ENCODE measurements at regions not wholly inside any gene's neighbourhood (a gene's known extent, or its start where the extent isn't known, plus 50 kb on each side); places are given as distances from the start of the nearest gene placed in this dataset.
"Not testable (repeated sequence)": the region's sequence is repeated elsewhere in the genome, so short reads cannot be mapped to it uniquely, and the experiment has no call there.

DNA sequence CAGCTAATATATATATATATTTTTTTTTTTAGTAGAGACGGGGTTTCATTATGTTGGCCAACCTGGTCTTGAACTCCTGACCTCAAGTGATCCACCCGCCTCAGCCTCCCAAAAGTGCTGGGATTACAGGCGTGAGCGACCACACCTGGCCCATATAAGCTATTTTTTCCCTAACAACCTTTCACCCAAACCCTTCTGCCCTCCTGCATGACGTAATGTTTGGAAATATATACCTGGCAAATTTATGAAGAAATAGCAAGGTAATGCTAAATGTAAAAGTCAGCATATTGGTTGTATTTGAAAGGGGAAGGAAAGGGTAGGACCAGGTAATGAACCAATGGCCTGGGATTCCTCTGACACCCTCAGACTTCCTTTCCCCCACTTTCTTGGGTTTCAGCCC lies 325.5 kb upstream of the ARID1B start:
- DNase-seq (ENCODE audit: low read depth, low spot score) = no peak

DNA sequence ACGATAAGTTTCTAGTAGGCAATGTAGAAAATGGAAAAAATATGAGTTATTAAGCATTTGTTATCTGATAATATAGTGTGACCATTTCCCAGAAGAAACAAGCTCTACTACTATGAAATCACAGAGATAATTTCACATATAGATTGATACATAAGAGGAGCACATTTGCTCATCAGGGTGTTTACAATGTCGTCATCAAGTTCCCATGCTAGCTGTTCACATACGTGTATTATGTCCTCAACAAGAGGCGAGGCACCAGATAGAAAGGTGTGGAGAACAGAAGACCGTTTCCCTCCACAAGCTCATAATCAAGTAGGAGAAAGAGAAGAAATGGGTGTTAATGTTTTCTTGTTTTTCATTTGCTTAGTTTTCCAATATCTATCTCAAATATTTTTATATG lies 326.1 kb upstream of the ARID1B start:
- no peak for DNase-seq (ENCODE audit: low read depth, low spot score)

GRCh38 chr6:156450421-156450820 lies 326.8 kb upstream of the ARID1B start:
- no peak for DNase-seq (ENCODE audit: low read depth, low spot score)

- DNase-seq (ENCODE audit: low read depth, low spot score) = no peak
Observed at GRCh38 chr6:156449569-156449968, 327.6 kb upstream of the ARID1B start.

DNA sequence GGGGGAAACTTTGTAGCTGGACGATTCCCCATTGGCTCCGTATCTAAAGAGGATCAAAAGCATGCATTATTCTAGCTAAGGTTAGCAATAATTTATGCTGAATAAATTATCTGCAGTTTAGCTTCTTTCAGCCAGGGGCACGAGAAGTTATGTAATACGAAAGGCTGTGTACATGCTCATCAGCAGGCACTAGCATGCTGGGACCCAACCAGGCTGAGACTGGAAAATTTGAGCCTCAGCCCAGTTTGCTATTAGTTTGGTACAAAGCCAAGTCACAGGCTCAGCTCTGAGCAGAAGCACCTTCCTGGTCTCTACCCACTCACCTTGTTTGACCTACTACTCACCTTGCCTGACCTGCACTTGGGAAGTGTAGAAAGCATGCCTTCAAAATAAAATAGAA lies 328.1 kb upstream of the ARID1B start:
- DNase-seq (ENCODE audit: low read depth, low spot score) = no peak

DNA sequence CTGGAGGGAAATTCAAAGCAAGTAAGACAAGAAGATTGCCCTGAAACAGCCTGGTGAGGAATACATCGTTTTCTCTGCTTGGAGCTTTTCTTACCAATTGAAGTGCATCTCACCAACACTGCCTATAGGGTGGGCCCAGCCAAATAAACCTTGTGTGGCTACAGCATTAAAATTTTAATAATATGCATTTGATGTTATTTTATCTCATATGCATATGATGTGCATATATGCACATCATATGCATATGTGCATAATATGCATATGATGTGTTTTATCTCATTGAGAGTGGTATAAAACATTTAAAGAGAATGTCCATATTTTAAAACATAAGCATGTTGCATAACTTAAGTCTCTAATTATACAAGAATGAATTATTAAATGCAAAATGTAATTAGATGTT lies 328.6 kb upstream of the ARID1B start:
- DNase-seq (ENCODE audit: low read depth, low spot score) = no peak

DNA sequence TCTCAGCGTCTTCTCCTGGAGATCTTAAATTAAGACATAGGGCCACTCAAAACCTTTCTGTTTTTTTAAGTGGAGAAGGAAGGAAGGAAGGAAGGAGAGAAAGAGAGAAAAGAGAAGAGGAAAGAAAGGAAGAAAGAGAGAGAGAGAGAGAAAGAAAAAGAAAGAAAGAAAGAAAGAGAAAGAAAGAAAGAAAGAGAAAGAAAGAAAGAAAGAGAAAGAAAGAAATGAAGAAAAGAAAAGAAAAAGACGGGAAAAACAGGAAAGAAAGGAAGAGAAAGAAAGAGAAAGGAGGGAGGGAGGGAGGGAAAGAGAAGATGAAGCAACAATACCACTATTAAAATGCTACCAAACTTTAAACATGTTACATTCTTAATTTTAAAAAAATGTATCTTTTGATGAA lies 336.5 kb upstream of the ARID1B start:
- no peak for DNase-seq (ENCODE audit: low read depth, low spot score)

DNA sequence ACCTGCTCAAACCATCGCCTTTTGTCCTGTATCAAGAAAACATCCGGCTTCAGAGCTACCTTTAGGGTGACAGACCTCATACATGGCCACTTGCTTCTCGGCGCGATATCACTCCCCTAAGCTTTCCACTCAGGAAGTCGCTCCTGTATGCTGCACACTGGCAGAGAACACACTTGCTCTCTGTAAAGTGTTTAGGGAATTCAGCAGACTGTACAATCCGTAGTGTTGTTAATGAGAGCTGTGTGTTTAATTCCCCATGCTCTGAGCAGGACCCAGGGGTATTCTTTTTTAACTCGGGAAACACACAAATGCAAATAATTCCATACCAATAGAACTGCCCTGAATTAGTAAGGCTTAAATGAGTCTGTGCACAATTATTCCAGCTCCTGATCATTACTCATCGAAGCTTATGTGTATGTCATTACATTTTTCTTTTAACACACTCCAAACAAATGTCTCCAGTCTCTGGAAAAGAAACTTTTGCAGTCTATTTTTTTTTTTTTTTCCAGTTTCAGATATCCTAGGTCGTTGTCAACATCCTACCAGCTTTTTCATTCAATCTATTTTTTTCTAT lies 338.7 kb upstream of the ARID1B start:
- no peak for DNase-seq (ENCODE audit: low read depth, low spot score)

DNA sequence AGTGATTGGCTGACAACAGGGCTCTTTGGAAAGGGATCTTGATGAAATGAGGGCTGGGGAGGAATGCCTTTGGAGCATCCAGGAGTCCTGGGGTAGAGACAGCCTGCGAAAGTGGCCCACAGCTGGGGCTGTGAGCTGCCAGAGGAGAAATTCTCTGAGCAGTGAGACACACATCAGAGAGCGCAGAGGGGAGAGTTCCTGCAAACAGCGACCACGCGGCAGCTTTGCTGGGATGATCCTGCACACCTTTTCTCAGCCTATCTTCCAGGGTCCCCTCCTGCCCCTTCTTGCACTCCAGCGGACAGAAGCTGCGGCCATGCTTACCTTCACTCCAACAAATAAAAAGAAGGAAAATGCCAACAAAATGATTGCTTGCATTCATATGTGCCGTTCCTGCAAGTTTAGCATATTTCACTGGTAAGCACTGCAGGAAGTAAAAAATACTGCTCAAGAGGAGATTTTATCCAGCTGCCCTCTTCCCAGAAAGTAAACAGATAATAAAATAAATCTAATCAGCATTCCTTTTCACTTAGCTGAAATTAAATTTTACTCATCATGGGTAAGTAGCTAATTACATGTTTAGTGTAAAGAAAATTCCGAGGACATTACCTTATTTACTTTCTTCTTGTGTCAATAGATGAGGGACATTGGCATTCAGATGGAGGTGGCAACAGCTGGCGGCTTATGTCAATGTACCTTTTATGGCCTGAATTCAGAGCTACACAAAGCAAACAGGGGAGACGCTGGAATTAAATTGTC lies 339.9 kb upstream of the ARID1B start:
- DNase-seq (ENCODE audit: low read depth, low spot score) = no peak

DNA sequence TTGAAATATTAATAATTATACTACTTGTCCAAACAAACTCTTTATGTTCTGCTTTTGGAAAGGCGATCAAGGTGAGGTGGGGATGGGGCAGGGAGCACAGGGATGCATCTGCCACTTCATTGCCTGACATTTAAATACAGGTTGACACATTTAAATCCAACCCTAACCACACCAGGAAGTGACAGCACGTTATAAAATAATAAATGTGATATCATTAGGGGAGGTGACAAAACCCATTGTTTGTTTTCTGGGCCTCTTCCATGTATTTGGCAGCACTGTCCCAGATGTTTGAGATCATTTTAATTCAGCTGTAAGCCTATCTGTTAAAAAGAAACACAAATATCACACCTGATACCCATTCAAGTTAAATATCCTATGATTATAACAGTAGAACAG lies 342.4 kb upstream of the ARID1B start:
- DNase-seq (ENCODE audit: low read depth, low spot score) = no peak

DNA sequence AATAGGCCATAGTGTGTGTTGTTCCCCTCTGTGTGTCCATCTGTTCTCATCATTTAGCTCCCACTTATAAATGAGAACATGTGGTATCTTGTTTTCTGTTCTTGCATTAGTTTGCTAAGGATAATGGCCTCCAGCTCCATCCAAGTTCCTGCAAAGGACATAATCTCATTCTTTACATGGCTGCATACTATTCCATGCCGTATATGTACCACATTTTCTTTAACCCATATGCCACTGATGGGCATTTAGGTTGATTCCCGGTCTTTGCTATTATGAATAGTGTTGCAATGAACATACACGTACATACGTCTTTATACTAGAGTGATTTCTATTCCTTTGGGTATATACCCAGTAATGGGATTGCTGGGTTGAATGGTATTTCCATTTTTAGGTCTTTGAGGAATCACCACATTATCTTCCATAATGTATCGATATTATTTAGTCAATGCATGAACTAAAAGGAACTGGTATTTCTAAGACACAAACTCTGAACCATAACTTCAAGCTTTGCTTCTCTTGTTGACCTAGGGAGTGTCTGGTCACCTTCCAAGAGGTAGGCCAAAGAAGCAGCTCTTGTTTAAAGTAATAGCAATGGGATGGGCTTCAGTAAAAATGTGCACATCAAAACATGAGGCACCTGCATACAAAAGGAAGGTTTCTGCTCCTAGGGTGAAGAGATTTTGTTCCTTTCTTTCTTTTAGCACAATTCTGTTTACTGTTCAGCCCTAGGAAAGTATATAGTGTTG lies 343.0 kb upstream of the ARID1B start:
- DNase-seq (ENCODE audit: low read depth, low spot score) = no peak

DNA sequence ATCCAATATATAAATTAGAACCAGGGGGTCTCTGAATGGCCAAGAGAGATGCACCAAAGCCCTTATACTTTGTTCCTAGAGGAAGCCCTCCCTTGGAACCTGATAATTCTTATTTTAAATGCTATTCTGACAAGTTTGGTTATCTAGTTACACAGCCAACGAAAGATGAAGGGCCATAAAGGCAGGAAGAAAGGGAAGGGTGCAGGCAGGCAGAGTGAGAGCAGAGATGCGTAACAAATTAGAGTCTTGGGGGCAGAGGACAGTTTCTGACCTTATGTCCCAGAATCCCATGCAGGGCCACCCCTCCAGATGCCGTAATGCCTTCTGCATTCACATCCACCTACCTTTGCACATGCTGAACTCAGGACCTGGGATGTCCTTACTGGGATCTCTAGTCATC lies 344.6 kb upstream of the ARID1B start:
- DNase-seq (ENCODE audit: low read depth, low spot score) = no peak

- DNase-seq (ENCODE audit: low read depth, low spot score) = no peak
Observed at GRCh38 chr6:156430386-156430785, 346.8 kb upstream of the ARID1B start.

DNA sequence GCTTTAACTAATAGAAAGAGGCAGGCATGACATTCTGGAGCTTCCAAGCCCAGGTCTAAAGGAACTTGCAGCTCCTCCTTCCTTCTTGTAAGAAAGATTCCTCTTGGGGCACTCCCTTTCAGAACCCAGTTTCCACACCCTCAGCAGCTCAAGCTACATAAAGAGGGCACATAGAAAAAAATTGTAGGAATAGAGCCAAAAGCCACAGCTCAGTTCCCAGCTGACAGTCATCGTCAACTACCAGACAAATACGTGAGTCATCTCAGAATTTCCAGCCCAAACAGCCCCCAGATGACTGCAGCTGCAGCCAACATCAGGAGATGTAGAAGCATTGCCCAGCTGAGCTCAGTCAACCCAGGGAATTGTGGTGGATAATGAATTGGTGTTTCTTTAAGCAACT lies 349.8 kb upstream of the ARID1B start:
- no peak for DNase-seq (ENCODE audit: low read depth, low spot score)

GRCh38 chr6:156425359-156426020 lies 351.7 kb upstream of the ARID1B start:
- no peak for DNase-seq (ENCODE audit: low read depth, low spot score)

DNA sequence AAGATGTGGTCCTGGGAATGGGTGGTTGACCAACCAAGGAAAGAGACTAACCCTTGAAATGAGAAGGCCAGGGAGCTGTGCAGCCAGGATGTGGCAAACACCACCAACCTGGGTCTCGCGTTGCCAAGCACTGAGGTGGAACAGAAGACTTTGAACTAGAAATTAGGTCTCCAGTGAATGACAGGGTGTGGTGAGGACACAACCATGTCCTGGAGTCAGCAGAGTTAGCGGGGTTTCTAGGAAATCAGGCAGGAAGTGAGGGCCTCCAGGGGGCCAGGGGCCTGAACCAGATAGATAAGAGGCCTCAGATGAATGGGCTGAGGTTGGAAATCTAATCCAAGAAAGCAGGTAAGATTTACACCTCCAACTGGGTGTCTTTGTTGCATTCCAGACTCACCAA lies 353.3 kb upstream of the ARID1B start:
- no peak for DNase-seq (ENCODE audit: low read depth, low spot score)

GRCh38 chr6:156423075-156423474 lies 354.1 kb upstream of the ARID1B start:
- no peak for DNase-seq (ENCODE audit: low read depth, low spot score)

DNA sequence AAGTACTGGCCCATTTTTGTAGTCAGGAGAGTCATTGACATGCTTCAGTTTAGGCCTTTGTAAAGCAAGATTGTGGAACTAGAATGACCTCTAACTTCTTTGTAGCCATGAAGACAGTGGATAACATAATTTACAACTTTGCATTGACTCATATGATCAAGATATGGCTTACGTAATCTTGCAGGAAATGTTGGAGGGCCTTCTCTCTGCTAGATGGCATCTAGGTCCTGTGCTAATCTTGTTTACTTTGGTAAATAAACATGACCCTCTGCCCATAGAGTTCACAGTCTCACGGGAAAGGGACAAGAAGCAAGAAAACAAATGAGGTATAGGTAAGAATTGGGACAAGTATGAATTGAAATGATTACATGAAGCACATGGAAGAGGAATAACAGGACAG lies 355.2 kb upstream of the ARID1B start:
- DNase-seq (ENCODE audit: low read depth, low spot score) = no peak

DNA sequence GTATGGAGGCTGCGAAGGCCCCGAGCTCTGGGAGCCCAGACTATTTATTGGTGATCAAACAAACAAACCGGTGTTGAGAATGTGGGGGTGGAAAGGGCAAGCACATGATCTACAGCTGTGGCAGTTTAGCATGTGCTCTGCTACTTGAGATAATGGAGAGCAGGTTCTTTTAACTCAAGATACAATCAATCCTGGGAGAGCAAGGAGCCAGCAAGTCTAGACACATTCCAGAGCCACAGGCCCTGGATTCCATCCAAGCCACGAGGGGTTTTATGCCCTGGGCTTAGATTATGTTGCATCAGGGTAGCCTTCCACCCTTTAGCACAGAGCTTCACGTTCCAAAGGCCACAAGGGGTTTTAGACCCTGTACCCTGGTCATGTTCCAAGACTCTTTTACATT lies 355.9 kb upstream of the ARID1B start:
- not testable (repeated sequence) for DNase-seq (ENCODE audit: low read depth, low spot score)

GRCh38 chr6:156420172-156420993 lies 356.8 kb upstream of the ARID1B start:
- DNase-seq (ENCODE audit: low read depth, low spot score) = no peak

- DNase-seq (ENCODE audit: low read depth, low spot score) = no peak
Observed at GRCh38 chr6:156419594-156419993, 357.6 kb upstream of the ARID1B start.

Measured in pulmonary artery endothelial cell (primary cell).